GM12878 (cell line): ENCODE measurements at regions not wholly inside any gene's neighbourhood (a gene's known extent, or its start where the extent isn't known, plus 50 kb on each side); places are given as distances from the start of the nearest gene placed in this dataset.

Experiments
- ATAC-seq: fragments of 200-7000 bp; cut with Tn5 transposase; 3 replicates; pipeline ENCODE4 v1.9.1; 2020; ENCODE audit warnings: mild to moderate bottlenecking, moderate library complexity
- BruUV-seq: library from RNA; stranded (reverse); fragments of 400-500 nt; replicated peaks from 2 replicates; lab custom pipeline; 2021; lab: Mats Ljungman, UMichigan
- CTCF ChIA-PET: fragments of 300-600 bp; sonication (Branson Sonifier 250); formaldehyde crosslinking; extraction: SDS; loops from one replicate; lab custom pipeline; 2021; ENCODE audit warnings: inconsistent platforms; lab: Yijun Ruan, JAX
- POLR2A ChIA-PET: fragments of 350-600 bp; formaldehyde crosslinking; extraction: SDS; loops from one replicate; lab custom pipeline; 2021; ENCODE audit warnings: inconsistent platforms; lab: Charles Lee
- RAD21 ChIA-PET: fragments of 300-600 bp; sonication (Branson Sonifier 250); formaldehyde crosslinking; loops from one replicate; lab custom pipeline; 2023; ENCODE audit warnings: antibody characterized with exemption; ENCODE audit not compliant: unreplicated experiment; lab: Charles Lee
- SMC1A ChIA-PET: fragments of 300-600 bp; sonication (Branson Sonifier 250); formaldehyde crosslinking; loops from one replicate; lab custom pipeline; 2023; ENCODE audit not compliant: unreplicated experiment, uncharacterized antibody; lab: Charles Lee
- DNase-seq: peaks from one replicate; pipeline ENCODE4 v3.0.0-alpha.2; 2011; ENCODE audit warnings: low read depth, low spot score
- FAIRE-seq: peaks from 3 replicates; lab custom pipeline; 2011; peaks lifted over from hg19 to GRCh38; lab: Jason Lieb, UNC
- H2AFZ ChIP-seq: 2 replicates; pipeline ENCODE4 v1.6.0; 2011; ENCODE audit warnings: low read depth, low read length, control low read depth; ENCODE audit not compliant: control insufficient read depth
- H3K27ac ChIP-seq: 2 replicates; pipeline ENCODE4 v1.5.1; 2011; ENCODE audit warnings: control low read depth; ENCODE audit not compliant: control insufficient read depth, insufficient read depth
- H3K27me3 ChIP-seq, 2 experiments: replicated peaks in 1 of 2; 2 replicates each; pipeline versions ENCODE4 v1.6.0 to v1.6.1; 2011; ENCODE audit warnings: low read length in 1 of 2; ENCODE audit not compliant: control insufficient read depth in 2 of 2, insufficient read depth in 2 of 2
- H3K36me3 ChIP-seq, 2 experiments: 2 replicates each; pipeline ENCODE4 v1.5.1; 2011; ENCODE audit warnings: low read length in 1 of 2; ENCODE audit not compliant: control insufficient read depth in 2 of 2, insufficient read depth in 2 of 2
- H3K4me1 ChIP-seq: 2 replicates; pipeline ENCODE4 v1.6.1; 2011; ENCODE audit warnings: mild to moderate bottlenecking, low read length, moderate library complexity, mixed read lengths; ENCODE audit not compliant: control insufficient read depth, insufficient read depth
- H3K4me2 ChIP-seq: 2 replicates; pipeline ENCODE4 v1.6.0; 2011; ENCODE audit warnings: control low read depth; ENCODE audit not compliant: control insufficient read depth, insufficient read depth
- H3K4me3 ChIP-seq: fragments of 200-600 bp; sonication (generic); 2 replicates; pipeline ENCODE4 v1.5.1; 2016
- H3K79me2 ChIP-seq: 2 replicates; pipeline ENCODE4 v1.6.0; 2011; ENCODE audit warnings: low read length; ENCODE audit not compliant: control insufficient read depth, insufficient read depth
- H3K9ac ChIP-seq: 2 replicates; pipeline ENCODE4 v1.8.0; 2011; ENCODE audit warnings: low read length, control low read depth, mixed read lengths; ENCODE audit not compliant: control insufficient read depth, insufficient read depth
- H3K9me3 ChIP-seq: replicated peaks from 3 replicates; pipeline ENCODE4 v1.5.1; 2011; ENCODE audit warnings: mild to moderate bottlenecking, low read length; ENCODE audit not compliant: control insufficient read depth, insufficient read depth
- H4K20me1 ChIP-seq: 2 replicates; pipeline ENCODE4 v1.6.0; 2011; ENCODE audit not compliant: control insufficient read depth, insufficient read depth
- FOXM1 ChIP-seq: IDR thresholded peaks from 2 replicates; pipeline ENCODE4 v1.6.1; 2012; ENCODE audit warnings: low read depth, mild to moderate bottlenecking, inconsistent platforms, low read length, moderate library complexity
- IRF4 ChIP-seq: IDR thresholded peaks from 2 replicates; pipeline ENCODE4 v1.6.1; 2011; ENCODE audit warnings: low read depth, low read length
- MYB ChIP-seq: fragments of 150-350 bp; IDR thresholded peaks from 2 replicates; pipeline ENCODE4 v1.6.1; 2014; ENCODE audit warnings: mild to moderate bottlenecking, low read depth, low read length, borderline replicate concordance
- MYC ChIP-seq: IDR thresholded peaks from 2 replicates; pipeline ENCODE4 v1.6.1; 2011; ENCODE audit warnings: mild to moderate bottlenecking, low read length, moderate library complexity, inconsistent platforms; ENCODE audit not compliant: insufficient read depth, insufficient replicate concordance, insufficient read length, severe bottlenecking
- NFYB ChIP-seq: IDR thresholded peaks from 2 replicates; pipeline ENCODE4 v1.6.1; 2011; ENCODE audit warnings: low read depth, mild to moderate bottlenecking, low read length, improper control_type of control experiment, moderate library complexity; ENCODE audit not compliant: insufficient read depth
- NR2C1 ChIP-seq: fragments of 450-650 bp; IDR thresholded peaks from 2 replicates; pipeline ENCODE4 v1.6.1; 2017; ENCODE audit warnings: antibody characterized with exemption, mild to moderate bottlenecking, moderate library complexity
- RBBP5 ChIP-seq: fragments of 200-600 bp; sonication (generic); conservative IDR thresholded peaks from 2 replicates; pipeline ENCODE4 v1.6.1; 2016
- SMARCA5 ChIP-seq: fragments of 450-650 bp; IDR thresholded peaks from 2 replicates; pipeline ENCODE4 v1.6.1; 2017; ENCODE audit warnings: mild to moderate bottlenecking
- SMC3 ChIP-seq: IDR thresholded peaks from 2 replicates; pipeline ENCODE4 v1.6.1; 2011; ENCODE audit warnings: low read length, improper control_type of control experiment, borderline replicate concordance
- TCF3 ChIP-seq: IDR thresholded peaks from 2 replicates; pipeline ENCODE4 v1.6.1; 2012; ENCODE audit warnings: low read depth, mild to moderate bottlenecking, low read length, borderline replicate concordance; ENCODE audit not compliant: insufficient read depth
- WRNIP1 ChIP-seq: IDR thresholded peaks from 2 replicates; pipeline ENCODE4 v1.6.1; 2011; ENCODE audit warnings: low read depth, low read length, improper control_type of control experiment, borderline replicate concordance
- WGBS: methylation state at CpG from one replicate; pipeline ENCODE4 v1.1.6; 2016; ENCODE audit warnings: low lambda C conversion rate; ENCODE audit not compliant: insufficient replicate concordance, insufficient coverage; ENCODE audit errors: missing lambda C conversion rate; 5-methylcytosine and 5-hydroxymethylcytosine counted together
- in situ Hi-C: fragments of 300-500 bp; cut with MboI; formaldehyde crosslinking; loops from 9 replicates; pipeline ENCODE4 v1.14.3; 2018; ENCODE audit warnings: mixed read lengths
- intact Hi-C: fragments of 100-400 bp; cut with micrococcal nuclease; formaldehyde crosslinking; loops from one replicate; pipeline ENCODE4 v1.14.2; 2022; ENCODE audit not compliant: unreplicated experiment
- TF ChIP-seq, protein P1 (sequence below): fragments of 450-650 bp; IDR thresholded peaks from 2 replicates; pipeline ENCODE4 v1.6.1; 2016; ENCODE audit warnings: mild to moderate bottlenecking, moderate library complexity, borderline replicate concordance
- TF ChIP-seq, protein P2 (sequence below): fragments of 450-650 bp; conservative IDR thresholded peaks from 2 replicates; pipeline ENCODE4 v1.6.1; 2017; ENCODE audit warnings: mild to moderate bottlenecking, moderate library complexity
- TF ChIP-seq, protein P3 (sequence below): fragments of 150-350 bp; IDR thresholded peaks from 2 replicates; pipeline ENCODE4 v1.6.1; 2016; ENCODE audit warnings: low read depth, low read length

DNA sequence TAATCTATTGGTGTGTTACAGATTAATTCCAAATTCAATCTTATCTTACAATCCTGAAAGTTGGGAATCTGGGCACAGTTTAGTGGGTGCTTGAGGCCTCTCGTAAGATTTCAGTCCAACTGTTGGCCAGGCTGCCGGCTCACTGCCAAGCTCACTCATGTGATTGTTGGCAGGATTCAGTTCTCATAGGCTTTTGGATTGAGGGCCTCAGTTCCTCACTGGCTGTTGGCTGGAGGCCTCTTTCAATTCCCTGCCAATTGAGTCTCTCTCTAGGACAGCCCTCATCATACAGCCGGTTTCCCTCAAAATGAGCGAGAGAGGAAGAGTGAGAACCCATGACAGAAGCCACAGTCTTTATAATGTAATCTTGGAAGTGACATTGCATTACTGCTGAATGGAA, 123.5 kb upstream of the FBXO33 start (continued):
- TF ChIP-seq, protein P1, sequence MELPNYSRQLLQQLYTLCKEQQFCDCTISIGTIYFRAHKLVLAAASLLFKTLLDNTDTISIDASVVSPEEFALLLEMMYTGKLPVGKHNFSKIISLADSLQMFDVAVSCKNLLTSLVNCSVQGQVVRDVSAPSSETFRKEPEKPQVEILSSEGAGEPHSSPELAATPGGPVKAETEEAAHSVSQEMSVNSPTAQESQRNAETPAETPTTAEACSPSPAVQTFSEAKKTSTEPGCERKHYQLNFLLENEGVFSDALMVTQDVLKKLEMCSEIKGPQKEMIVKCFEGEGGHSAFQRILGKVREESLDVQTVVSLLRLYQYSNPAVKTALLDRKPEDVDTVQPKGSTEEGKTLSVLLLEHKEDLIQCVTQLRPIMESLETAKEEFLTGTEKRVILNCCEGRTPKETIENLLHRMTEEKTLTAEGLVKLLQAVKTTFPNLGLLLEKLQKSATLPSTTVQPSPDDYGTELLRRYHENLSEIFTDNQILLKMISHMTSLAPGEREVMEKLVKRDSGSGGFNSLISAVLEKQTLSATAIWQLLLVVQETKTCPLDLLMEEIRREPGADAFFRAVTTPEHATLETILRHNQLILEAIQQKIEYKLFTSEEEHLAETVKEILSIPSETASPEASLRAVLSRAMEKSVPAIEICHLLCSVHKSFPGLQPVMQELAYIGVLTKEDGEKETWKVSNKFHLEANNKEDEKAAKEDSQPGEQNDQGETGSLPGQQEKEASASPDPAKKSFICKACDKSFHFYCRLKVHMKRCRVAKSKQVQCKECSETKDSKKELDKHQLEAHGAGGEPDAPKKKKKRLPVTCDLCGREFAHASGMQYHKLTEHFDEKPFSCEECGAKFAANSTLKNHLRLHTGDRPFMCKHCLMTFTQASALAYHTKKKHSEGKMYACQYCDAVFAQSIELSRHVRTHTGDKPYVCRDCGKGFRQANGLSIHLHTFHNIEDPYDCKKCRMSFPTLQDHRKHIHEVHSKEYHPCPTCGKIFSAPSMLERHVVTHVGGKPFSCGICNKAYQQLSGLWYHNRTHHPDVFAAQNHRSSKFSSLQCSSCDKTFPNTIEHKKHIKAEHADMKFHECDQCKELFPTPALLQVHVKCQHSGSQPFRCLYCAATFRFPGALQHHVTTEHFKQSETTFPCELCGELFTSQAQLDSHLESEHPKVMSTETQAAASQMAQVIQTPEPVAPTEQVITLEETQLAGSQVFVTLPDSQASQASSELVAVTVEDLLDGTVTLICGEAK = no peak
- TF ChIP-seq FOXM1 = no peak
- TF ChIP-seq NFYB = no peak
- no peak for TF ChIP-seq WRNIP1
- no peak for TF ChIP-seq TCF3

DNA sequence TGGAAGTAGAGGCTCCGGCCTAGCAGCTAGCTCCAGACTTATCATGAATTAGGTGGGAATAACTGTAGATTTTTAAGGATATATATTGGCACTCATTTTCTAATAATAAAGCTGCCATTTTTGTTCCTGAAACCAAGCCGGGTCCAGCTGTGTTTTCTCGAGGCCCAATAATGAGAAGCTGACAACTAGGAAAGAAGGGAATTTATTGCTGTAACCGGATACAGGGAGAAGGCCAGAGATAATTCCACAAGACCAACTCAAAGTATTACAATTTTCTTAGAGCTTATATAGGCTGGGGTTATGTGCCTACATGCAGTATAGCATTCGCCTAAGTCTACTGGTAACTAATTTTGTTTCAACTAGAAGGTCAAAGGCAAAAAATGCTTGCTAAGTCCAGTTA, 122.3 kb upstream of the FBXO33 start:
- intact Hi-C loops = no loop called here
- Histone ChIP-seq H3K4me1 (no peaks in the 10 kb centered on the region), H3K9ac (no peak overlapping the region), H3K9me3 (no peaks in the 10 kb centered on the region), H4K20me1 (no peaks in the 10 kb centered on the region), H3K4me2 (no peak overlapping the region), H3K36me3 (no peaks in the 10 kb centered on the region), H3K27me3 (no peaks in the 10 kb centered on the region), H3K4me3 (no peak overlapping the region), H3K27ac (no peak overlapping the region), H2AFZ (no peak overlapping the region), H3K79me2 (no peaks in the 10 kb centered on the region)
- ChIA-PET CTCF (no interaction called here), POLR2A (no interaction called here), RAD21 (no interaction called here), SMC1A (no interaction called here)
- 17% methylated on average over 5 of the region's 5 CpGs for WGBS
- no peak for FAIRE-seq
- BruUV-seq = no TSS peak
- no peak for ATAC-seq
- in situ Hi-C loops = no loop called here
- DNase-seq = no peak
- TF ChIP-seq, protein P2, sequence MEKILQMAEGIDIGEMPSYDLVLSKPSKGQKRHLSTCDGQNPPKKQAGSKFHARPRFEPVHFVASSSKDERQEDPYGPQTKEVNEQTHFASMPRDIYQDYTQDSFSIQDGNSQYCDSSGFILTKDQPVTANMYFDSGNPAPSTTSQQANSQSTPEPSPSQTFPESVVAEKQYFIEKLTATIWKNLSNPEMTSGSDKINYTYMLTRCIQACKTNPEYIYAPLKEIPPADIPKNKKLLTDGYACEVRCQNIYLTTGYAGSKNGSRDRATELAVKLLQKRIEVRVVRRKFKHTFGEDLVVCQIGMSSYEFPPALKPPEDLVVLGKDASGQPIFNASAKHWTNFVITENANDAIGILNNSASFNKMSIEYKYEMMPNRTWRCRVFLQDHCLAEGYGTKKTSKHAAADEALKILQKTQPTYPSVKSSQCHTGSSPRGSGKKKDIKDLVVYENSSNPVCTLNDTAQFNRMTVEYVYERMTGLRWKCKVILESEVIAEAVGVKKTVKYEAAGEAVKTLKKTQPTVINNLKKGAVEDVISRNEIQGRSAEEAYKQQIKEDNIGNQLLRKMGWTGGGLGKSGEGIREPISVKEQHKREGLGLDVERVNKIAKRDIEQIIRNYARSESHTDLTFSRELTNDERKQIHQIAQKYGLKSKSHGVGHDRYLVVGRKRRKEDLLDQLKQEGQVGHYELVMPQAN = no peak
- no peak for TF ChIP-seq MYB
- no peak for TF ChIP-seq SMARCA5
- no peak for TF ChIP-seq NR2C1
- TF ChIP-seq WRNIP1 = no peak
- no peak for TF ChIP-seq SMC3
- TF ChIP-seq, protein P3, sequence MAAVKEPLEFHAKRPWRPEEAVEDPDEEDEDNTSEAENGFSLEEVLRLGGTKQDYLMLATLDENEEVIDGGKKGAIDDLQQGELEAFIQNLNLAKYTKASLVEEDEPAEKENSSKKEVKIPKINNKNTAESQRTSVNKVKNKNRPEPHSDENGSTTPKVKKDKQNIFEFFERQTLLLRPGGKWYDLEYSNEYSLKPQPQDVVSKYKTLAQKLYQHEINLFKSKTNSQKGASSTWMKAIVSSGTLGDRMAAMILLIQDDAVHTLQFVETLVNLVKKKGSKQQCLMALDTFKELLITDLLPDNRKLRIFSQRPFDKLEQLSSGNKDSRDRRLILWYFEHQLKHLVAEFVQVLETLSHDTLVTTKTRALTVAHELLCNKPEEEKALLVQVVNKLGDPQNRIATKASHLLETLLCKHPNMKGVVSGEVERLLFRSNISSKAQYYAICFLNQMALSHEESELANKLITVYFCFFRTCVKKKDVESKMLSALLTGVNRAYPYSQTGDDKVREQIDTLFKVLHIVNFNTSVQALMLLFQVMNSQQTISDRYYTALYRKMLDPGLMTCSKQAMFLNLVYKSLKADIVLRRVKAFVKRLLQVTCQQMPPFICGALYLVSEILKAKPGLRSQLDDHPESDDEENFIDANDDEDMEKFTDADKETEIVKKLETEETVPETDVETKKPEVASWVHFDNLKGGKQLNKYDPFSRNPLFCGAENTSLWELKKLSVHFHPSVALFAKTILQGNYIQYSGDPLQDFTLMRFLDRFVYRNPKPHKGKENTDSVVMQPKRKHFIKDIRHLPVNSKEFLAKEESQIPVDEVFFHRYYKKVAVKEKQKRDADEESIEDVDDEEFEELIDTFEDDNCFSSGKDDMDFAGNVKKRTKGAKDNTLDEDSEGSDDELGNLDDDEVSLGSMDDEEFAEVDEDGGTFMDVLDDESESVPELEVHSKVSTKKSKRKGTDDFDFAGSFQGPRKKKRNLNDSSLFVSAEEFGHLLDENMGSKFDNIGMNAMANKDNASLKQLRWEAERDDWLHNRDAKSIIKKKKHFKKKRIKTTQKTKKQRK = no peak
- no peak for TF ChIP-seq MYC
- TF ChIP-seq IRF4 = no peak
- TF ChIP-seq RBBP5 = no peak
